ENCODE measurements at regions not wholly inside any gene's neighbourhood (a gene's known extent, or its start where the extent isn't known, plus 50 kb on each side); places are given as distances from the start of the nearest gene placed in this dataset.

DNA sequence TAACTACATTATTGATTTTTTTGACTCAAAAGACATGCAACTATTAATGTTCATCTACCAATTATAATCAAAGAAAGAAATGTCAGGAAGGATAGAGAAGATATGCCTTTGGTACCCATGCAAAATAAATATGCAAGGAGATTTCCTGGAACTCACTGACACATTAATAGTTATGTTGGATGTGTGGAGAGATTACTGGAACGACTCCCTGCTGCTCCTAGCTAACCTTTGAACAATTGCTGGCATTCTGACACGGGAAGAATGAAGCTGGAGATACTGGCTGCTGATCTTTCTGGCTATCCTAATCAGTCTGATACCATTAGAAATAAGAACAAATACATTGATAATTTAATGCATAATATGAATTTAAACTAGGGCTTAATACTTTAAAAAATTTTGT lies 507.9 kb upstream of the NRG3 start:
- TF ChIP-seq CTCF (conservative IDR thresholded peaks at IDR 0.05; ENCODE audit: low read length) = no peak
- TF ChIP-seq EZH2phosphoT487 (IDR thresholded peaks at IDR 0.05; ENCODE audit: borderline replicate concordance, low read depth, low read length) = no peak
- H3K4me1 ChIP-seq (ENCODE audit: insufficient read depth, low read length, poor library complexity, severe bottlenecking) = no peaks in the 10 kb centered on the region
- H3K9me2 ChIP-seq (ENCODE audit: insufficient read depth, low read length) = no peaks in the 10 kb centered on the region
- no peaks in the 10 kb centered on the region for H4K20me1 ChIP-seq (ENCODE audit: insufficient read depth, low read length)
- H3K4me3 ChIP-seq (ENCODE audit: low read depth, low read length, poor library complexity, severe bottlenecking) = no peak overlapping the region
- no peak for DNase-seq (ENCODE audit: low spot score)
- intact Hi-C loops (cut with micrococcal nuclease; ENCODE audit: unreplicated experiment) = no loop called here
- no peak overlapping the region for H3K4me2 ChIP-seq (ENCODE audit: low read length)
- H3K9me3 ChIP-seq (ENCODE audit: low read length) = no peaks in the 10 kb centered on the region
- ChIA-PET CTCF (ENCODE audit: unreplicated experiment) (no interaction called here), POLR2A (no interaction called here)
- BruUV-seq (replicated peaks) = no TSS peak
- no peaks in the 10 kb centered on the region for H3K79me2 ChIP-seq (ENCODE audit: insufficient read depth, low read depth, low read length)
- H2AFZ ChIP-seq (ENCODE audit: low read length) = no peak overlapping the region
- H3K27ac ChIP-seq (ENCODE audit: low read depth, low read length, poor library complexity, severe bottlenecking) = no peak overlapping the region
- H3K36me3 ChIP-seq (ENCODE audit: insufficient read depth, low read length) = no peaks in the 10 kb centered on the region

- ChIA-PET POLR2A (no interaction called here), CTCF (ENCODE audit: unreplicated experiment) (no interaction called here)
- no peak for DNase-seq (ENCODE audit: low spot score)
- no peaks in the 10 kb centered on the region for H3K79me2 ChIP-seq (ENCODE audit: insufficient read depth, low read depth, low read length)
- no peak overlapping the region for H3K4me3 ChIP-seq (ENCODE audit: low read depth, low read length, poor library complexity, severe bottlenecking)
- no peak overlapping the region for H3K27ac ChIP-seq (ENCODE audit: low read depth, low read length, poor library complexity, severe bottlenecking)
- H3K36me3 ChIP-seq (ENCODE audit: insufficient read depth, low read length) = no peaks in the 10 kb centered on the region
- TF ChIP-seq CTCF (conservative IDR thresholded peaks at IDR 0.05; ENCODE audit: low read length) (no peak), EZH2phosphoT487 (IDR thresholded peaks at IDR 0.05; ENCODE audit: borderline replicate concordance, low read depth, low read length) (no peak)
- H2AFZ ChIP-seq (ENCODE audit: low read length) = no peak overlapping the region
- no peaks in the 10 kb centered on the region for H4K20me1 ChIP-seq (ENCODE audit: insufficient read depth, low read length)
- intact Hi-C loops (cut with micrococcal nuclease; ENCODE audit: unreplicated experiment) = no loop called here
- no peaks in the 10 kb centered on the region for H3K9me2 ChIP-seq (ENCODE audit: insufficient read depth, low read length)
- H3K4me1 ChIP-seq (ENCODE audit: insufficient read depth, low read length, poor library complexity, severe bottlenecking) = no peaks in the 10 kb centered on the region
- BruUV-seq (replicated peaks) = no TSS peak
- no peaks in the 10 kb centered on the region for H3K9me3 ChIP-seq (ENCODE audit: low read length)
- no peak overlapping the region for H3K4me2 ChIP-seq (ENCODE audit: low read length)
Observed at GRCh38 chr10:81386817-81387216, 488.2 kb upstream of the NRG3 start.

DNA sequence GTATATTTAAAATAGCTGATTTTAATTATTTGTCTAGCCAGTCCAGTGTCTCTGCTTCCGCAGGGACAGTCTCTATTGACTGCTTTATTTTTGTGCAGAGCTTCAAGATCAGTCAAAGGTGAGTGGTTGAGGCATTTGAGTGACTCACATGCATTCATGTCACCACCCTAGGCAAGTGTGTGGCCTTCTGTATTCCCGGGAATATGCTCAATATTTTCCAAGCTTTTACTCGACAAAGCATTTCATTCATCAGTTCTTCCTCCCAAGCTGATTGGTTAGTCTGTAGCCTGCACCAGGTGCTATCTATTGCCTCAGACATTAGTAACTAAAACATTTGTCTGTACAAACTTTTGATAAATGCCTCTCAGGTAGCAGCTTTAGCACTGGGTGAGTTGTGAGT lies 471.5 kb upstream of the NRG3 start:
- Histone ChIP-seq H3K4me1 (ENCODE audit: insufficient read depth, low read length, poor library complexity, severe bottlenecking) (no peaks in the 10 kb centered on the region), H3K27ac (ENCODE audit: low read depth, low read length, poor library complexity, severe bottlenecking) (no peak overlapping the region), H3K4me2 (ENCODE audit: low read length) (no peak overlapping the region), H3K36me3 (ENCODE audit: insufficient read depth, low read length) (no peaks in the 10 kb centered on the region), H2AFZ (ENCODE audit: low read length) (no peak overlapping the region), H4K20me1 (ENCODE audit: insufficient read depth, low read length) (no peaks in the 10 kb centered on the region), H3K9me3 (ENCODE audit: low read length) (no peaks in the 10 kb centered on the region), H3K79me2 (ENCODE audit: insufficient read depth, low read depth, low read length) (no peaks in the 10 kb centered on the region), H3K4me3 (ENCODE audit: low read depth, low read length, poor library complexity, severe bottlenecking) (no peak overlapping the region), H3K9me2 (ENCODE audit: insufficient read depth, low read length) (no peaks in the 10 kb centered on the region)
- intact Hi-C loops (cut with micrococcal nuclease; ENCODE audit: unreplicated experiment) = no loop called here
- POLR2A ChIA-PET = no interaction called here
- no TSS peak for BruUV-seq (replicated peaks)
- CTCF ChIA-PET (ENCODE audit: unreplicated experiment) = no interaction called here
- no peak for DNase-seq (ENCODE audit: low spot score)
- no peak for TF ChIP-seq EZH2phosphoT487 (IDR thresholded peaks at IDR 0.05; ENCODE audit: borderline replicate concordance, low read depth, low read length)
- no peak for TF ChIP-seq CTCF (conservative IDR thresholded peaks at IDR 0.05; ENCODE audit: low read length)

Measured in OCI-LY7 (cell line).